ENCODE measurements at regions not wholly inside any gene's neighbourhood (a gene's known extent, or its start where the extent isn't known, plus 50 kb on each side); places are given as distances from the start of the nearest gene placed in this dataset.

GRCh38 chr2:241926541-241927311 lies 57.2 kb downstream of the RTP5 start:
- no peak overlapping the region for H3K4me3 Mint-ChIP-seq

GRCh38 chr2:241929551-241930490 lies 60.3 kb downstream of the RTP5 start:
- H3K27me3 Mint-ChIP-seq = no peaks in the 10 kb centered on the region
- TF ChIP-seq, protein P1, sequence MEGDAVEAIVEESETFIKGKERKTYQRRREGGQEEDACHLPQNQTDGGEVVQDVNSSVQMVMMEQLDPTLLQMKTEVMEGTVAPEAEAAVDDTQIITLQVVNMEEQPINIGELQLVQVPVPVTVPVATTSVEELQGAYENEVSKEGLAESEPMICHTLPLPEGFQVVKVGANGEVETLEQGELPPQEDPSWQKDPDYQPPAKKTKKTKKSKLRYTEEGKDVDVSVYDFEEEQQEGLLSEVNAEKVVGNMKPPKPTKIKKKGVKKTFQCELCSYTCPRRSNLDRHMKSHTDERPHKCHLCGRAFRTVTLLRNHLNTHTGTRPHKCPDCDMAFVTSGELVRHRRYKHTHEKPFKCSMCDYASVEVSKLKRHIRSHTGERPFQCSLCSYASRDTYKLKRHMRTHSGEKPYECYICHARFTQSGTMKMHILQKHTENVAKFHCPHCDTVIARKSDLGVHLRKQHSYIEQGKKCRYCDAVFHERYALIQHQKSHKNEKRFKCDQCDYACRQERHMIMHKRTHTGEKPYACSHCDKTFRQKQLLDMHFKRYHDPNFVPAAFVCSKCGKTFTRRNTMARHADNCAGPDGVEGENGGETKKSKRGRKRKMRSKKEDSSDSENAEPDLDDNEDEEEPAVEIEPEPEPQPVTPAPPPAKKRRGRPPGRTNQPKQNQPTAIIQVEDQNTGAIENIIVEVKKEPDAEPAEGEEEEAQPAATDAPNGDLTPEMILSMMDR (IDR thresholded peaks at IDR 0.05) = no peak
- POLR2A ChIA-PET = no interaction called here
- DNase-seq (no peak), ATAC-seq (no peak)
- H3K27ac Mint-ChIP-seq = no peak overlapping the region
- H3K4me3 Mint-ChIP-seq = no peak overlapping the region
- no peaks in the 10 kb centered on the region for H3K36me3 Mint-ChIP-seq (ENCODE audit: low read depth)
- no peaks in the 10 kb centered on the region for H3K4me1 Mint-ChIP-seq (ENCODE audit: low read depth)
- intact Hi-C loops (cut with micrococcal nuclease) = no loop called here
- no peaks in the 10 kb centered on the region for H3K9me3 Mint-ChIP-seq
- CTCF ChIA-PET = no interaction called here

More at GRCh38 chr2:241926541-241927311, 57.2 kb downstream of the RTP5 start:
- no peaks in the 10 kb centered on the region for H3K36me3 Mint-ChIP-seq (ENCODE audit: low read depth)
- DNase-seq (no peak), ATAC-seq (no peak)
- H3K27me3 Mint-ChIP-seq = no peaks in the 10 kb centered on the region
- TF ChIP-seq, protein P1 (IDR thresholded peaks at IDR 0.05) = no peak
- no peak overlapping the region for H3K27ac Mint-ChIP-seq
- ChIA-PET CTCF (no interaction called here), POLR2A (no interaction called here)
- H3K4me1 Mint-ChIP-seq (ENCODE audit: low read depth) = peaks cover 3% of the 10 kb centered on the region
- H3K9me3 Mint-ChIP-seq = no peaks in the 10 kb centered on the region
- intact Hi-C loops (cut with micrococcal nuclease) = no loop called here

DNA sequence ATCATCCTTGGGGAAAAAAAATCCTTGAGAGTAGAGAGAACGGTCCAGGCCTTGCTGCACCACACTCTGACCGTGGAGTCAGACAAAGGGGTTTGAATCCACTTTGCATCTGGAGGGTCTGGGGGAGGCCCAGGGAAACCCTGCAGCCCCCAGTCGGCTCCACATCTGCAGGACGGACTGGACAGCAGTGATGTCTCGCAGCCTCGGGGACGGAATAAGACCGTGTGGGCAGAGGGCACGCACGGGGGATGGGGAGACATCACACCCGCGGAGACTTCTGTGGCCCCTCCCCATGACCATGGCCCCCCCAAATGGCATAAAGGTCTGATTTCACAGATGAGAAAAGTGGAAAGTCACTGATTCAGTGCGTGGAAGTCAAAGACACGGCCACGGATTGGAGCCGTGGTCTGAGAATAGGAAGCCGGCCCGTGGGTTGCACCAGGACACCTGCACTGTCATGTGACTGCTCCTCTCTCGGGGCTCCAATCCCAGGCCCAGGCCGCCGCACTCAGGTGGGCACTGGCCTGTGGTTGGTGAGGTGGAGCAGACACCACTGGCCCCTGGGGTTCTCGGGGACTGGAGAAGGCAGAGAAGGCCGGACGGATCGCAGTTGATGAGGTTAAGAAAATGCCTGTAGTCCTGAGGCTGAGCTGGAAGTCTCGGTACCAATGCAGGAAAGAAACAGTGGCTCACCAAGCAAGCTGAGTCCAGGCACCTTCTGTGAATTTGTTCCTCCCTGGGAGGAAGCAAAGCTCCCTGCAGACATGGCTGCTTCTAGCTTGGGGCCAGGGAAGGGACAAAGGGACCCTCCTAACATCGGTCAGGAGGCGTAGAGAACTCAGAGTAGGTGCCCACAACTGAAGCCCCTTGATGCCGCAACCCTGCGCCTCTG lies 61.8 kb downstream of the RTP5 start:
- ATAC-seq (no peak), DNase-seq (no peak)
- intact Hi-C loops (cut with micrococcal nuclease) = no loop called here
- ChIA-PET CTCF (no interaction called here), POLR2A (no interaction called here)
- no peaks in the 10 kb centered on the region for H3K4me1 Mint-ChIP-seq (ENCODE audit: low read depth)
- H3K9me3 Mint-ChIP-seq = no peaks in the 10 kb centered on the region
- H3K4me3 Mint-ChIP-seq = no peak overlapping the region
- TF ChIP-seq, protein P1 (IDR thresholded peaks at IDR 0.05) = no peak
- no peaks in the 10 kb centered on the region for H3K27me3 Mint-ChIP-seq
- H3K36me3 Mint-ChIP-seq (ENCODE audit: low read depth) = no peaks in the 10 kb centered on the region
- no peak overlapping the region for H3K27ac Mint-ChIP-seq

DNA sequence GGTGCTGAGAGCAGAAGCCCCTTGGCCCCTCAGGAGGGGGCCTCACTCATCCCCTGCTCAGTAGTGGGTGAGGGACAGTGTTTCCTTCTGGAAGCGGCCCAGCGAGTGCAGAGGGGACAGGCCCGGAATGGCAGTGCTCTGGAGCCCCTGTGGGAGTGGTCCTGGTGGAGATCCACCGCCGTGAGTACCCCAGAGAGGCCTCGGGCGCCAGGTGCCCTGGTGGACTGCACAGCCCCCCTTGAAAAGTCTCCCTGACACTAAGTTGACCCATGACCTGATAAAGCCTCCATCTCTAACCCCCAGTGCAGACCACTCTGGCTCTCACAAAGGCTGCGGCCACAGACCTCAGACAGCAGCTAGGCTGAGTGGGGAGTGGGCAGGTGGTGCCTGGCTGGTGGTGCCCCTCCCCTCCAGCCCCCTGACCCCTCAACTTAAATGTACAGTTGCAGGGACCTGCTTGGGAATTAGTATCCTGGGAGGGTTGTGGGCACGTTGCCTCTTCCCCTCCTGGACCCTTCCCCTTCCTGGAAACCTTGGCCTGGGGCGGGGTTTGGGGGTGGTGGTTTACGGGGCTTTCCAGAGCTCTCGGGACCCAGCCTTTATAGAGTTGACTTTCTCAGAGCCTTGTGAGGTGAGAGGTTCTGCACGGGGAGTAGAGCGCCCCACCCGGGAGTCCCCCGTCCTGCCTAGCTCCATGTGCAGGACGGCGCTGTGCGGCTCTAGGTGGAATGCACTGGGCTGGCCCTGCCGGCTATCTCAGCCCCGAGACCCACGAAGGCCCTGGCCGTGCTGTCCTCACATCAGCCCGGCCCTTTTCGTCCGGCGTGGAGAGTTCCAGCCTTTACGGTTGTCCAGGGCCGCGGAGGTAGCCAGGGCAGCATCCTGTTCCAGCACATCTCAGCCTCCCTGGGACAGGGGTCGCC lies 62.7 kb downstream of the RTP5 start:
- ChIA-PET POLR2A (no interaction called here), CTCF (no interaction called here)
- H3K27me3 Mint-ChIP-seq = no peaks in the 10 kb centered on the region
- no peaks in the 10 kb centered on the region for H3K4me1 Mint-ChIP-seq (ENCODE audit: low read depth)
- H3K9me3 Mint-ChIP-seq = no peaks in the 10 kb centered on the region
- TF ChIP-seq, protein P1 (IDR thresholded peaks at IDR 0.05) = no peak
- no peak overlapping the region for H3K27ac Mint-ChIP-seq
- no peak for ATAC-seq
- intact Hi-C loops (cut with micrococcal nuclease) = no loop called here
- no peak overlapping the region for H3K4me3 Mint-ChIP-seq
- no peaks in the 10 kb centered on the region for H3K36me3 Mint-ChIP-seq (ENCODE audit: low read depth)
- no peak for DNase-seq

Measured in activated CD8-positive, alpha-beta T cell treated with anti-CD3 and anti-CD28 coated beads for 36 hours (primary cell).